Keratinocyte (primary cell): ENCODE measurements at regions not wholly inside any gene's neighbourhood (a gene's known extent, or its start where the extent isn't known, plus 50 kb on each side); places are given as distances from the start of the nearest gene placed in this dataset.

ENCODE experiments used
- DNase-seq: peaks from one replicate; pipeline ENCODE4 v3.0.0-alpha.2; 2011; ENCODE audit warnings: low read depth, missing footprints, low spot score
- FAIRE-seq: peaks from 2 replicates; lab custom pipeline; 2011; peaks lifted over from hg19 to GRCh38; lab: Jason Lieb, UNC
- H2AFZ ChIP-seq: 2 replicates; pipeline ENCODE4 v1.6.0; 2012; ENCODE audit warnings: low read length, control low read depth, inconsistent platforms; ENCODE audit not compliant: control insufficient read depth
- H3K27ac ChIP-seq: 2 replicates; pipeline ENCODE4 v1.5.1; 2011; ENCODE audit warnings: low read length; ENCODE audit not compliant: control insufficient read depth, insufficient read depth
- H3K27me3 ChIP-seq: 3 replicates; pipeline ENCODE4 v1.6.0; 2011; ENCODE audit warnings: low read length; ENCODE audit not compliant: control insufficient read depth, insufficient read depth; ENCODE audit errors: extremely low read depth
- H3K36me3 ChIP-seq, 2 experiments: 2 replicates in 1 of 2; 3 replicates in 1 of 2; pipeline ENCODE4 v1.5.1; 2011; ENCODE audit warnings: low read length in 2 of 2, mild to moderate bottlenecking in 1 of 2; ENCODE audit not compliant: control insufficient read depth in 2 of 2, insufficient read depth in 2 of 2; ENCODE audit errors: extremely low read depth in 1 of 2
- H3K4me1 ChIP-seq: 3 replicates; pipeline ENCODE4 v1.5.1; 2011; ENCODE audit warnings: low read length; ENCODE audit not compliant: control insufficient read depth, insufficient read depth; ENCODE audit errors: extremely low read depth
- H3K4me2 ChIP-seq: 3 replicates; pipeline ENCODE4 v1.6.0; 2011; ENCODE audit warnings: low read depth, low read length; ENCODE audit not compliant: control insufficient read depth, insufficient read depth; ENCODE audit errors: extremely low read depth
- H3K4me3 ChIP-seq, 3 experiments: fragments of 200-600 bp in 1 of 3; sonication (generic) in 1 of 3; 2 replicates in 2 of 3; 3 replicates in 1 of 3; pipeline ENCODE4 v1.5.1; 2011 to 2016; ENCODE audit warnings: low read length in 3 of 3, mild to moderate bottlenecking in 3 of 3, control low read depth in 2 of 3, inconsistent platforms in 1 of 3, low read depth in 1 of 3, mixed read lengths in 1 of 3, mixed run types in 1 of 3, moderate library complexity in 1 of 3; ENCODE audit not compliant: control insufficient read depth in 2 of 3, insufficient read depth in 2 of 3; ENCODE audit errors: extremely low read depth in 1 of 3
- H3K79me2 ChIP-seq: 2 replicates; pipeline ENCODE4 v1.6.0; 2012; ENCODE audit warnings: low read length; ENCODE audit not compliant: control insufficient read depth, insufficient read depth
- H3K9ac ChIP-seq: 3 replicates; pipeline ENCODE4 v1.6.0; 2011; ENCODE audit warnings: low read length; ENCODE audit not compliant: control insufficient read depth, insufficient read depth; ENCODE audit errors: extremely low read depth
- H3K9me1 ChIP-seq: 3 replicates; pipeline ENCODE4 v1.6.0; 2011; ENCODE audit warnings: low read length; ENCODE audit not compliant: control insufficient read depth, insufficient read depth; ENCODE audit errors: extremely low read depth
- H3K9me3 ChIP-seq: 2 replicates; pipeline ENCODE4 v1.5.1; 2012; ENCODE audit warnings: low read depth, low read length; ENCODE audit not compliant: control insufficient read depth
- H4K20me1 ChIP-seq: 3 replicates; pipeline ENCODE4 v1.6.0; 2011; ENCODE audit warnings: low read length; ENCODE audit not compliant: control insufficient read depth, insufficient read depth; ENCODE audit errors: extremely low read depth
- CTCF ChIP-seq, 3 experiments: IDR thresholded peaks in 1 of 3; conservative IDR thresholded peaks in 1 of 3; optimal IDR thresholded peaks in 1 of 3; 2 replicates in 2 of 3; 3 replicates in 1 of 3; pipeline versions ENCODE3 to v1.5.1; 2011; ENCODE audit warnings: low read length in 3 of 3, mild to moderate bottlenecking in 3 of 3, moderate library complexity in 2 of 3, control low read depth in 1 of 3, inconsistent platforms in 1 of 3; ENCODE audit not compliant: insufficient read depth in 2 of 3; ENCODE audit errors: extremely low read depth in 1 of 3
- EZH2 ChIP-seq: IDR thresholded peaks from one replicate; pipeline ENCODE4 v1.6.1; 2012; ENCODE audit warnings: inconsistent platforms, mild to moderate bottlenecking, low read length, moderate library complexity
- dilution Hi-C: fragments of 300-500 bp; cut with MboI; formaldehyde crosslinking; loops from one replicate; pipeline ENCODE4 v1.7.0; 2020; ENCODE audit warnings: low sequenced_read_pairs; ENCODE audit not compliant: extremely low pct_ligation_motif_present

GRCh38 chr12:5154091-5154490 is 110.4 kb downstream of the KCNA5 start:
- Histone ChIP-seq H3K27me3 (peaks cover 9% of the 10 kb centered on the region), H3K4me1 (peaks cover 4% of the 10 kb centered on the region), H3K4me3 (no peak overlapping the region), H3K4me2 (no peak overlapping the region), H3K27ac (no peak overlapping the region), H4K20me1 (no peaks in the 10 kb centered on the region), H3K9ac (no peak overlapping the region), H3K9me3 (no peaks in the 10 kb centered on the region), H2AFZ (no peak overlapping the region), H3K9me1 (no peaks in the 10 kb centered on the region), H3K36me3 (no peaks in the 10 kb centered on the region), H3K79me2 (no peaks in the 10 kb centered on the region)
- TF ChIP-seq EZH2: no peak
- no peak for DNase-seq
- no peak for FAIRE-seq
- dilution Hi-C loops: no loop called here

DNA sequence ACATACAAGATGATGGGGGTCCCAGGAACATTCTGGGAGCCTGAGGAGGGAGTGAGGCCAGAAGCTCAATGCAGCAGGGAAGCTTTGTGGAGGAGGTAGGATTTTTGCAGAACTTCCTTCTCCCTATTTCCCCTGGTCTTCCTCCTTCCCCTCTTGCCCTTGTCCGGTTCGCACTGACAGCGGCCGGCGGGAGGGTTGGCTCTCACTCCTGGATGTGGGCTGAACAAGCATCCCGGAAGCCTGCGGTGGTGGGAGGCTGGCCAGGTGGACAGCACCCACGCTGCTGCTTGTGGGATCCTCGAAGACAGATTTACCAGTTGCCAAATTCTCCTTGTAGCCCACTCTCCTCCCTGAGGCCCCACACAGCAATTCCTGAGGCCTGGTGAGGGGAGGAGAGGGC is 112.2 kb downstream of the KCNA5 start:
- H3K27me3 ChIP-seq: peaks cover 9% of the 10 kb centered on the region
- TF ChIP-seq CTCF (optimal IDR thresholded peaks at IDR 0.05 in 1 of 3, IDR thresholded peaks at IDR 0.05 in 1 of 3, conservative IDR thresholded peaks at IDR 0.05 in 1 of 3; ENCODE audit: extremely low read depth in 1 of 3, insufficient read depth in 2 of 3, low read length in 3 of 3): no peak
- no peak for TF ChIP-seq EZH2
- no peaks in the 10 kb centered on the region for H3K79me2 ChIP-seq
- no peaks in the 10 kb centered on the region for H3K4me1 ChIP-seq
- dilution Hi-C loops: no loop called here
- no peak overlapping the region for H3K9ac ChIP-seq
- no peak overlapping the region for H3K27ac ChIP-seq
- H3K9me1 ChIP-seq: no peaks in the 10 kb centered on the region
- H4K20me1 ChIP-seq: no peaks in the 10 kb centered on the region
- H2AFZ ChIP-seq: no peak overlapping the region
- no peaks in the 10 kb centered on the region for H3K9me3 ChIP-seq
- no peak overlapping the region for H3K4me3 ChIP-seq
- DNase-seq (no peak), FAIRE-seq (no peak)
- H3K4me2 ChIP-seq: no peak overlapping the region
- H3K36me3 ChIP-seq: no peaks in the 10 kb centered on the region

- no peak for TF ChIP-seq CTCF (optimal IDR thresholded peaks at IDR 0.05 in 1 of 3, IDR thresholded peaks at IDR 0.05 in 1 of 3, conservative IDR thresholded peaks at IDR 0.05 in 1 of 3; ENCODE audit: extremely low read depth in 1 of 3, insufficient read depth in 2 of 3, low read length in 3 of 3)
- TF ChIP-seq EZH2: no peak
- dilution Hi-C loops: no loop called here
- Histone ChIP-seq H3K27ac (no peak overlapping the region), H2AFZ (no peak overlapping the region), H3K9ac (no peak overlapping the region), H3K27me3 (peaks cover 2% of the 10 kb centered on the region), H3K79me2 (no peaks in the 10 kb centered on the region), H3K9me3 (no peaks in the 10 kb centered on the region), H3K36me3 (no peaks in the 10 kb centered on the region), H3K4me3 (no peak overlapping the region), H3K4me1 (peaks cover 10% of the 10 kb centered on the region), H3K9me1 (no peaks in the 10 kb centered on the region), H4K20me1 (no peaks in the 10 kb centered on the region), H3K4me2 (no peak overlapping the region)
- FAIRE-seq (no peak), DNase-seq (no peak)
These were observed 117.1 kb downstream of the KCNA5 start for GRCh38 chr12:5160827-5161226.
